HEK293 (cell line): ENCODE measurements at regions not wholly inside any gene's neighbourhood (a gene's known extent, or its start where the extent isn't known, plus 50 kb on each side); places are given as distances from the start of the nearest gene placed in this dataset.

Experiments
- YY1 ChIP-seq: fragments of 450-650 bp; formaldehyde crosslinking; IDR thresholded peaks from 2 replicates; pipeline ENCODE4 v1.5.1; 2018; ENCODE audit warnings: missing biosample characterization, missing genetic modification characterization
- ZNF416 ChIP-seq: fragments of 450-650 bp; formaldehyde crosslinking; IDR thresholded peaks from 2 replicates; pipeline ENCODE4 v1.5.1; 2016; ENCODE audit warnings: missing biosample characterization, missing genetic modification characterization

DNA sequence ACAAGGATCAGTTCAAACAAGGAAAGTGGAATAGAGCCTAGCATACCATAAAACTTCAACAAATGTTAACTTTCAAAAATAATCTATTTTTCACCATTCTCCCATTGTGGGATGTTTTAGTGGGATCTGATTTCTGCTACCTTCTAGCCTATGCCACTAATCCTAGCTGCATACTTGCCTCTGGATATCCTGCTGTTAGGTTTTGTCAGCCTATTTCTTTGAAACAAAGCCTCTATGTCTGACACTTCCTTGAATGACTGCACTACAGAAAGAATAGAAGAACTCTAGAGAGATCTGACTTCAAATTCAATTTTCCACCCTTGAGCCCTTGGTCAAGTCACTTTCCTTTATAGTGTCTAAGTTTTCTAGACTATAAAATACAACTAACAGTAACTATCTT, 291.5 kb downstream of the PTH2R start:
- no peak for TF ChIP-seq YY1
- no peak for TF ChIP-seq ZNF416 (tag by site-specific recombination)
